Adrenal gland (tissue), 5 donors: ENCODE measurements at regions not wholly inside any gene's neighbourhood (a gene's known extent, or its start where the extent isn't known, plus 50 kb on each side); places are given as distances from the start of the nearest gene placed in this dataset.

Source experiments
- CTCF ChIP-seq, 6 experiments: fragments of 450-650 bp in 4 of 6; fragments of 200-600 bp in 2 of 6; sonication (generic) in 1 of 6; IDR thresholded peaks; 1 replicate in 5 of 6; 2 replicates in 1 of 6; pipeline versions ENCODE4 v1.5.1 to v1.8.0; 2016 to 2021; ENCODE audit warnings: antibody characterized with exemption in 6 of 6, mild to moderate bottlenecking in 2 of 6, moderate library complexity in 1 of 6
- POLR2A ChIP-seq, 2 donors: fragments of 450-650 bp; IDR thresholded peaks; one replicate each; pipeline ENCODE4 v1.6.1; 2017; ENCODE audit warnings: antibody characterized with exemption in 2 of 2, mild to moderate bottlenecking in 2 of 2, moderate library complexity in 1 of 2
- donor health status: DM: no; HTN: no; CAD: no.

GRCh38 chr3:20394243-20394642 is 208.2 kb upstream of the SGO1 start:
- TF ChIP-seq CTCF (IDR thresholded peaks at IDR 0.05) = no peak
- no peak for TF ChIP-seq POLR2A (IDR thresholded peaks at IDR 0.05)
